DMS53 treated with DMSO at 0.1 percent for 48 hours (cell line): ENCODE measurements at regions not wholly inside any gene's neighbourhood (a gene's known extent, or its start where the extent isn't known, plus 50 kb on each side); places are given as distances from the start of the nearest gene placed in this dataset.

ENCODE experiments used
- DNase-seq: peaks from one replicate; lab custom pipeline; 2025; ENCODE audit not compliant: unreplicated experiment; lab: John Stamatoyannopoulos, UW

- no peak for DNase-seq
Measured at GRCh38 chr2:236887531-236887930, 198.2 kb upstream of the COPS8 start.

- DNase-seq = no peak
Measured at GRCh38 chr2:236887953-236888793, 197.5 kb upstream of the COPS8 start.

GRCh38 chr2:236888794-236889780, 196.6 kb upstream of the COPS8 start:
- no peak for DNase-seq

GRCh38 chr2:236889791-236890704, 195.6 kb upstream of the COPS8 start:
- no peak for DNase-seq

- DNase-seq = no peak
Measured at GRCh38 chr2:236892721-236893120, 193.0 kb upstream of the COPS8 start.

GRCh38 chr2:236894791-236895190, 190.9 kb upstream of the COPS8 start:
- no peak for DNase-seq

- DNase-seq = no peak
Measured at GRCh38 chr2:236895497-236895896, 190.2 kb upstream of the COPS8 start.

GRCh38 chr2:236896688-236897087, 189.0 kb upstream of the COPS8 start:
- no peak for DNase-seq

- no peak for DNase-seq
Measured at GRCh38 chr2:236899146-236899545, 186.5 kb upstream of the COPS8 start.

GRCh38 chr2:236899950-236900640, 185.6 kb upstream of the COPS8 start:
- DNase-seq = no peak

- no peak for DNase-seq
Measured at GRCh38 chr2:236901956-236902355, 183.7 kb upstream of the COPS8 start.

GRCh38 chr2:236903978-236904377, 181.7 kb upstream of the COPS8 start:
- no peak for DNase-seq

- peak; percentile 25 for DNase-seq
Measured at GRCh38 chr2:236904389-236905263, 181.1 kb upstream of the COPS8 start.

GRCh38 chr2:236905976-236906375, 179.7 kb upstream of the COPS8 start:
- DNase-seq = no peak

- no peak for DNase-seq
Measured at GRCh38 chr2:236908439-236909192, 177.1 kb upstream of the COPS8 start.

GRCh38 chr2:236909193-236909504, 176.5 kb upstream of the COPS8 start:
- DNase-seq = no peak

GRCh38 chr2:236909802-236910201, 175.9 kb upstream of the COPS8 start:
- DNase-seq = no peak

GRCh38 chr2:236910781-236911495, 174.8 kb upstream of the COPS8 start:
- no peak for DNase-seq
